ENCODE measurements at regions not wholly inside any gene's neighbourhood (a gene's known extent, or its start where the extent isn't known, plus 50 kb on each side); places are given as distances from the start of the nearest gene placed in this dataset.

DNA sequence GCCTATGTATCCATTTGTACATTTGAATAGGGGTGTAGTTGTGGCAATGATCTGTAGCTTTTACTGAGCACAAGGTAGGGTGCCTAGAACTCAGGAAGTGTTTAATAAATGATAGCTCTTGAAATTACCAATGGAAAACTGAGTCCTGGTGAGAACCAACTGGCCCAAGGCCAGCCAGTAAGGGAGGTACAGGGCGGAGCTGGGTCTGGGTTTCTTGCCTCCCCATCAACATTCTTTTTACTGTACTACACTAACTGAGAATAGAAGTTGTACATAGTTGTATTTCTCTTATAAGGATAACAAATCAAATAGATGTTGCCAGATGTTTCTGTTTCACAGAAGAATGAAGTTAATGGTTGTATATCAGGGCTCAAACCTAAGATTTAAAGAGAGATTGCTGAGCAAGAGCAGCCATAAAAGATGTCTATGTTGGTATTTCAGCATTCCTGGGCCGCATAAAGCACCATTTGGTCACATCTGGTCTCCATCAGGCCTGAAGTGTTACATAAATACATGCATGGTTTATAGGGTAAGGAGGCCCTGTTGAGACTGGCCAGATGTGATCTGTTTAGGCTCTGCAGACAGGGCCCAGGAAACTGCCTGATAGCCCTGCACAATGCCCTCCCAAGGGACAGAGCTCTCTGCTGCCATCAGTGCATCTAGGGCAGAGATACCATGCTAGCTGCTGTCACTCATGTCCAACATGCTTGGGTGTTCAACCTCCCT lies 210.5 kb downstream of the NXNL2 start:
- TF ChIP-seq, protein P1, sequence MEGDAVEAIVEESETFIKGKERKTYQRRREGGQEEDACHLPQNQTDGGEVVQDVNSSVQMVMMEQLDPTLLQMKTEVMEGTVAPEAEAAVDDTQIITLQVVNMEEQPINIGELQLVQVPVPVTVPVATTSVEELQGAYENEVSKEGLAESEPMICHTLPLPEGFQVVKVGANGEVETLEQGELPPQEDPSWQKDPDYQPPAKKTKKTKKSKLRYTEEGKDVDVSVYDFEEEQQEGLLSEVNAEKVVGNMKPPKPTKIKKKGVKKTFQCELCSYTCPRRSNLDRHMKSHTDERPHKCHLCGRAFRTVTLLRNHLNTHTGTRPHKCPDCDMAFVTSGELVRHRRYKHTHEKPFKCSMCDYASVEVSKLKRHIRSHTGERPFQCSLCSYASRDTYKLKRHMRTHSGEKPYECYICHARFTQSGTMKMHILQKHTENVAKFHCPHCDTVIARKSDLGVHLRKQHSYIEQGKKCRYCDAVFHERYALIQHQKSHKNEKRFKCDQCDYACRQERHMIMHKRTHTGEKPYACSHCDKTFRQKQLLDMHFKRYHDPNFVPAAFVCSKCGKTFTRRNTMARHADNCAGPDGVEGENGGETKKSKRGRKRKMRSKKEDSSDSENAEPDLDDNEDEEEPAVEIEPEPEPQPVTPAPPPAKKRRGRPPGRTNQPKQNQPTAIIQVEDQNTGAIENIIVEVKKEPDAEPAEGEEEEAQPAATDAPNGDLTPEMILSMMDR (IDR thresholded peaks at IDR 0.05), result no peak
- no peak for TF ChIP-seq POLR2A (IDR thresholded peaks at IDR 0.05)

Data from lower leg skin (tissue), 3 donors.